HFF-Myc (cell line): ENCODE measurements at regions not wholly inside any gene's neighbourhood (a gene's known extent, or its start where the extent isn't known, plus 50 kb on each side); places are given as distances from the start of the nearest gene placed in this dataset.

ENCODE experiments used
- DNase-seq: peaks from one replicate; pipeline ENCODE4 v3.0.0-alpha.2; 2011; ENCODE audit warnings: low read depth; ENCODE audit errors: extremely low read depth
- H3K4me3 ChIP-seq: replicated peaks from 2 replicates; pipeline ENCODE4 v1.5.1; 2011; ENCODE audit warnings: low read depth, mild to moderate bottlenecking, control low read depth, low read length
- CTCF ChIP-seq: IDR thresholded peaks from 2 replicates; pipeline ENCODE4 v1.5.1; 2012; ENCODE audit warnings: mild to moderate bottlenecking, low read depth, low read length, control low read depth; ENCODE audit errors: missing control alignments

- TF ChIP-seq CTCF: no peak
- H3K4me3 ChIP-seq: no peak overlapping the region
- no peak for DNase-seq
These were observed 83.5 kb upstream of the CDC42BPA start for GRCh38 chr1:227401562-227402342.

GRCh38 chr1:227399152-227399730, 80.9 kb upstream of the CDC42BPA start:
- TF ChIP-seq CTCF: no peak
- no peak overlapping the region for H3K4me3 ChIP-seq
- DNase-seq: no peak

- no peak for TF ChIP-seq CTCF
- no peak for DNase-seq
- no peak overlapping the region for H3K4me3 ChIP-seq
These were observed 79.2 kb upstream of the CDC42BPA start for GRCh38 chr1:227397354-227397978.

- no peak for DNase-seq
- TF ChIP-seq CTCF: no peak
- H3K4me3 ChIP-seq: no peak overlapping the region
These were observed 78.5 kb upstream of the CDC42BPA start for GRCh38 chr1:227396539-227397353.

GRCh38 chr1:227395426-227396028, 77.2 kb upstream of the CDC42BPA start:
- no peak overlapping the region for H3K4me3 ChIP-seq
- no peak for TF ChIP-seq CTCF
- no peak for DNase-seq
